ENCODE measurements at regions not wholly inside any gene's neighbourhood (a gene's known extent, or its start where the extent isn't known, plus 50 kb on each side); places are given as distances from the start of the nearest gene placed in this dataset.

DNA sequence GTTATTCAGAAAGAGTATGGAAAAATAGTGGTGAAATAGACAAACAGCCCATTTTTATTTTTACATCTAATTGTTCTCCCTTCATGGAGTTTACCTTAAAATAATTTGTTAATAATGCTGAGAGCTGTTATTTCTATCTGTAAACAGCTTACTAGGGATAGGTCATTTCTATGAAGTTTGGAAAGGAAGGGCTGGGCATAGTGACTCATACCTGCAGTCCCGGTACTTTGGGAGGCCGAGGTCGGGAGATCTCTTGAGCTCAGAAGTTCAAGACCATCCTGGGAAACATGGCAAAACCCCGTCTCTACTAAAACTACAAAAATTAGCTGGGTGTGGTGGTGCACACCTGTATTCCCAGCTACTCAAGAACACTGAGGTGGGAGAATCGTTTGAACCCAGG, 624.3 kb upstream of the LMCD1 start:
- Histone ChIP-seq H3K27ac (no peak overlapping the region), H3K27me3 (no peaks in the 10 kb centered on the region), H3K9me3 (no peaks in the 10 kb centered on the region), H3K4me1 (no peaks in the 10 kb centered on the region), H3K36me3 (no peaks in the 10 kb centered on the region), H3K4me3 (no peak overlapping the region)
- no peak for DNase-seq (ENCODE audit: low spot score in 2 of 2)
- intact Hi-C loops (cut with DNase I; ENCODE audit: low total_unique reads), result no loop called here
- TF ChIP-seq POLR2A (IDR thresholded peaks at IDR 0.05), result no peak
- TF ChIP-seq, protein P1, sequence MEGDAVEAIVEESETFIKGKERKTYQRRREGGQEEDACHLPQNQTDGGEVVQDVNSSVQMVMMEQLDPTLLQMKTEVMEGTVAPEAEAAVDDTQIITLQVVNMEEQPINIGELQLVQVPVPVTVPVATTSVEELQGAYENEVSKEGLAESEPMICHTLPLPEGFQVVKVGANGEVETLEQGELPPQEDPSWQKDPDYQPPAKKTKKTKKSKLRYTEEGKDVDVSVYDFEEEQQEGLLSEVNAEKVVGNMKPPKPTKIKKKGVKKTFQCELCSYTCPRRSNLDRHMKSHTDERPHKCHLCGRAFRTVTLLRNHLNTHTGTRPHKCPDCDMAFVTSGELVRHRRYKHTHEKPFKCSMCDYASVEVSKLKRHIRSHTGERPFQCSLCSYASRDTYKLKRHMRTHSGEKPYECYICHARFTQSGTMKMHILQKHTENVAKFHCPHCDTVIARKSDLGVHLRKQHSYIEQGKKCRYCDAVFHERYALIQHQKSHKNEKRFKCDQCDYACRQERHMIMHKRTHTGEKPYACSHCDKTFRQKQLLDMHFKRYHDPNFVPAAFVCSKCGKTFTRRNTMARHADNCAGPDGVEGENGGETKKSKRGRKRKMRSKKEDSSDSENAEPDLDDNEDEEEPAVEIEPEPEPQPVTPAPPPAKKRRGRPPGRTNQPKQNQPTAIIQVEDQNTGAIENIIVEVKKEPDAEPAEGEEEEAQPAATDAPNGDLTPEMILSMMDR (IDR thresholded peaks at IDR 0.05), result no peak
- no peak for TF ChIP-seq POLR2AphosphoS5 (IDR thresholded peaks at IDR 0.05)

DNA sequence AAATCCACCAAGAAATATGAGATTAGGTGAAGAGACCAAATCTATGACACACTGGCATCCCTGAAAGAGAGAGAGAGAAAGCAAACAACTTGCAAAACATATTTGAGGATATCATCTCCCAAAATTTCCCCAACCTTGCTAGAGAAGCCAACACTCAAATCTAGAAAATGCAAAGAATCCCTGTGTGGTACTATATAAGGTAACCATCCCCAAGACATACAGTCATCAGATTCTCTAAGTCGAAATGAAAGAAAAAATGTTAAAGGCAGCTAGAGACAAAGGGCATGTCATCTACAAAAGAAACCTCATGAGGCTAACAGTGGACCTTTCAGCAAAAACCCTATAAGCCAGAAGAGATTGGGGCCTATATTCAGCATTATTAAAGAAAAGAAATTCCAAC, 622.1 kb upstream of the LMCD1 start:
- H3K9me3 ChIP-seq, result no peaks in the 10 kb centered on the region
- H3K4me1 ChIP-seq, result no peaks in the 10 kb centered on the region
- intact Hi-C loops (cut with DNase I; ENCODE audit: low total_unique reads), result no loop called here
- no peaks in the 10 kb centered on the region for H3K36me3 ChIP-seq
- DNase-seq (ENCODE audit: low spot score in 2 of 2), result no peak
- H3K27me3 ChIP-seq, result no peaks in the 10 kb centered on the region
- no peak overlapping the region for H3K4me3 ChIP-seq
- TF ChIP-seq POLR2A (IDR thresholded peaks at IDR 0.05) (no peak), POLR2AphosphoS5 (IDR thresholded peaks at IDR 0.05) (no peak)
- TF ChIP-seq, protein P1 (IDR thresholded peaks at IDR 0.05), result no peak
- H3K27ac ChIP-seq, result no peak overlapping the region

DNA sequence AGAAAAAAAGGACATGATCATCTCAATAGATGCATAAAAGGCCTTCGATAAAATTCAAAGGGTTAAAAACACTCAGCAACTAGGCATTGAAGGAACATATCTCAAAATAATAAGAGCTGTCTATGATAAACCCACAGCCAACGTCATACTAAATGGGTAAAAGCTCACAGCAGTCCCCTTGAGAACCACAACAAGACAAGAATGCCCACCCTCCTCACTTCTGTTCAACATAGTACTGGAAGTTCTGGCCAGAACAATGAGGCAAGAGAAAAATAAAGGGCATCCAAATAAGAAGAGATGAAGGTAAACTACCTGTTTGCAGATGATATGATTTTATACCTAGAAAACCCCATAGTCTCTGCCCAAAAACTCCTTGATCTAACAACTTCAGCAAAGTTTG, 619.7 kb upstream of the LMCD1 start:
- intact Hi-C loops (cut with DNase I; ENCODE audit: low total_unique reads), result no loop called here
- Histone ChIP-seq H3K27ac (no peak overlapping the region), H3K9me3 (no peaks in the 10 kb centered on the region), H3K4me1 (no peaks in the 10 kb centered on the region), H3K36me3 (no peaks in the 10 kb centered on the region), H3K27me3 (no peaks in the 10 kb centered on the region), H3K4me3 (no peak overlapping the region)
- no peak for DNase-seq (ENCODE audit: low spot score in 2 of 2)
- TF ChIP-seq POLR2AphosphoS5 (IDR thresholded peaks at IDR 0.05) (no peak), POLR2A (IDR thresholded peaks at IDR 0.05) (no peak)
- TF ChIP-seq, protein P1 (IDR thresholded peaks at IDR 0.05), result no peak

DNA sequence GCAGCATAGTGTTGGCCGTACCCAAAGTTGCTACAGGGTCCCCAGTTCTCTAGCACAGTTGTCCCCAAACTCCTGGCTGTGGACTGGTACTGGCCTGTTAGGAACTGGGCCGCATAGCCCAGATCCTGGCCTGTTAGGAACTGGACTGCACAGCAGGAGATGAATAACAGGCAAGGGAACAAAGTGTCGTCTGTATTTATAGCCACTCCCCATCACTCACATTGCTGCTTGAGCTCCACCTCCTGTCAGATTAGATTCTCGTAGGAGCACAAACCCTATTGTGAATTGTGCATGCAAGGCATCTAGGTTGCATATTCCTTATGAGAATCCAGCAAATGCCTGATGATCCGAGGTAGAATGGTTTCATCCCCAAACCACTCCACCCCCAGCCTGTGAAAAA, 604.0 kb upstream of the LMCD1 start:
- TF ChIP-seq, protein P1 (IDR thresholded peaks at IDR 0.05), result no peak
- TF ChIP-seq POLR2AphosphoS5 (IDR thresholded peaks at IDR 0.05) (no peak), POLR2A (IDR thresholded peaks at IDR 0.05) (no peak)
- intact Hi-C loops (cut with DNase I; ENCODE audit: low total_unique reads), result no loop called here

DNA sequence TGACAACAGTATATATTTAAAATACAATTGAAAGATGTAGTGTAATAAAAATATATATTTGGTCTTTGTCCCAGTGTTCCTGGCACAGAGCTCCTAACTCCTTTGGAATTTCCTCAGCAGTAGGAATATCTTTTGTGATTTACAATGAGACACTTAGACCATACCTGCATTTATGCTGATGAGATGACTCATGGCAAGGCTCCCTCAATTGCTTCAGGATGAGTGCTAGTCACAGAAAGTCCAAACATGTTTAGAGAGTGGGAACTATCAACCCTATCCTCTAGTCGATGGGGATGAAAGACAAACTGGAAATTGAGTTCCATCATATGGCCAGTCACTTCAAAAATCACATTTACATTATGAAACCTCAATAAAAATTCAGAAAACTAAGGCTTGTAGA, 588.3 kb upstream of the LMCD1 start:
- H3K4me1 ChIP-seq, result no peaks in the 10 kb centered on the region
- intact Hi-C loops (cut with DNase I; ENCODE audit: low total_unique reads), result no loop called here
- H3K27ac ChIP-seq, result no peak overlapping the region
- TF ChIP-seq POLR2A (IDR thresholded peaks at IDR 0.05) (no peak), POLR2AphosphoS5 (IDR thresholded peaks at IDR 0.05) (no peak)
- TF ChIP-seq, protein P1 (IDR thresholded peaks at IDR 0.05), result no peak
- H3K9me3 ChIP-seq, result peaks cover 0 to 6% of the 10 kb centered on the region in 2 donors
- H3K36me3 ChIP-seq, result no peaks in the 10 kb centered on the region
- H3K27me3 ChIP-seq, result no peaks in the 10 kb centered on the region
- no peak overlapping the region for H3K4me3 ChIP-seq
- no peak for DNase-seq (ENCODE audit: low spot score in 2 of 2)

More for the DNA sequence above, 604.0 kb upstream of the LMCD1 start:
- no peak for DNase-seq (ENCODE audit: low spot score in 2 of 2)
- H3K4me3 ChIP-seq, result no peak overlapping the region
- H3K27ac ChIP-seq, result no peak overlapping the region
- H3K27me3 ChIP-seq, result no peaks in the 10 kb centered on the region
- no peaks in the 10 kb centered on the region for H3K36me3 ChIP-seq
- H3K4me1 ChIP-seq, result no peaks in the 10 kb centered on the region
- peaks cover 5 to 7% of the 10 kb centered on the region in 2 donors for H3K9me3 ChIP-seq
